HG03520 (cell line): ENCODE measurements at regions not wholly inside any gene's neighbourhood (a gene's known extent, or its start where the extent isn't known, plus 50 kb on each side); places are given as distances from the start of the nearest gene placed in this dataset.
"Not testable (repeated sequence)": the region's sequence is repeated elsewhere in the genome, so short reads cannot be mapped to it uniquely, and the experiment has no call there.

Source experiments
- ATAC-seq: cut with Tn5 transposase; IDR thresholded peaks from one replicate; pipeline ENCODE4 v1.9.1; 2021; ENCODE audit warnings: mild to moderate bottlenecking, moderate library complexity; ENCODE audit not compliant: unreplicated experiment

- ATAC-seq = no peak
Measured at GRCh38 chr9:84501587-84501986, 161.0 kb upstream of the SLC28A3 start.

GRCh38 chr9:84502066-84502465 is 161.5 kb upstream of the SLC28A3 start:
- no peak for ATAC-seq

- ATAC-seq = no peak
Measured at GRCh38 chr9:84504360-84504759, 163.8 kb upstream of the SLC28A3 start.

GRCh38 chr9:84511651-84512050 is 157.9 kb upstream of the NTRK2 start:
- ATAC-seq = no peak

- ATAC-seq = no peak
Measured at GRCh38 chr9:84512493-84512892, 157.0 kb upstream of the NTRK2 start.

GRCh38 chr9:84513473-84513872 is 156.1 kb upstream of the NTRK2 start:
- ATAC-seq = no peak

- ATAC-seq = no peak
Measured at GRCh38 chr9:84513979-84514378, 155.6 kb upstream of the NTRK2 start.

- ATAC-seq = no peak
Measured at GRCh38 chr9:84514421-84514820, 155.1 kb upstream of the NTRK2 start.

GRCh38 chr9:84517026-84517425 is 152.5 kb upstream of the NTRK2 start:
- ATAC-seq = no peak

GRCh38 chr9:84519413-84519812 is 150.1 kb upstream of the NTRK2 start:
- no peak for ATAC-seq

GRCh38 chr9:84521208-84521607 is 148.3 kb upstream of the NTRK2 start:
- no peak for ATAC-seq

GRCh38 chr9:84526211-84526610 is 143.3 kb upstream of the NTRK2 start:
- ATAC-seq = not testable (repeated sequence)

GRCh38 chr9:84527060-84527720 is 142.3 kb upstream of the NTRK2 start:
- ATAC-seq = not testable (repeated sequence)

GRCh38 chr9:84535973-84536372 is 133.6 kb upstream of the NTRK2 start:
- ATAC-seq = not testable (repeated sequence)

- no peak for ATAC-seq
Measured at GRCh38 chr9:84538879-84539278, 130.7 kb upstream of the NTRK2 start.

GRCh38 chr9:84542554-84542953 is 127.0 kb upstream of the NTRK2 start:
- no peak for ATAC-seq

GRCh38 chr9:84554069-84554664 is 115.4 kb upstream of the NTRK2 start:
- no peak for ATAC-seq

GRCh38 chr9:84556556-84556955 is 113.0 kb upstream of the NTRK2 start:
- no peak for ATAC-seq

GRCh38 chr9:84557751-84558150 is 111.8 kb upstream of the NTRK2 start:
- ATAC-seq = no peak

GRCh38 chr9:84563691-84564090 is 105.8 kb upstream of the NTRK2 start:
- ATAC-seq = no peak

- no peak for ATAC-seq
Measured at GRCh38 chr9:84567805-84568204, 101.7 kb upstream of the NTRK2 start.

GRCh38 chr9:84570482-84571154 is 98.9 kb upstream of the NTRK2 start:
- ATAC-seq = no peak
